IMR-90 (cell line): ENCODE measurements at regions not wholly inside any gene's neighbourhood (a gene's known extent, or its start where the extent isn't known, plus 50 kb on each side); places are given as distances from the start of the nearest gene placed in this dataset.

Experiments
- CEBPB ChIP-seq: IDR thresholded peaks from 2 replicates; pipeline ENCODE4 v1.6.1; 2012; ENCODE audit warnings: low read depth, low read length, improper control_type of control experiment
- MAZ ChIP-seq: IDR thresholded peaks from 2 replicates; pipeline ENCODE4 v1.6.1; 2012; ENCODE audit warnings: low read depth, mild to moderate bottlenecking, low read length, improper control_type of control experiment, moderate library complexity, borderline replicate concordance
- POLR2A ChIP-seq: IDR thresholded peaks from 2 replicates; pipeline ENCODE4 v1.6.1; 2012; ENCODE audit warnings: mild to moderate bottlenecking, low read depth, low read length
- RAD21 ChIP-seq: IDR thresholded peaks from 2 replicates; pipeline ENCODE4 v1.6.1; 2012; ENCODE audit warnings: low read length, improper control_type of control experiment
- RCOR1 ChIP-seq: IDR thresholded peaks from 2 replicates; pipeline ENCODE4 v1.6.1; 2012; ENCODE audit warnings: mild to moderate bottlenecking, low read length, improper control_type of control experiment; ENCODE audit not compliant: insufficient replicate concordance
- SMC3 ChIP-seq: fragments of 150-350 bp; IDR thresholded peaks from 2 replicates; pipeline ENCODE4 v1.6.1; 2016; ENCODE audit warnings: low read depth, mild to moderate bottlenecking, antibody characterized with exemption, low read length, moderate library complexity
- TF ChIP-seq, protein P1 (sequence below): conservative IDR thresholded peaks from 2 replicates; pipeline ENCODE4 v1.5.1; 2012; ENCODE audit warnings: mild to moderate bottlenecking, low read depth, low read length, improper control_type of control experiment
- TF ChIP-seq, protein P2 (sequence below): fragments of 150-350 bp; IDR thresholded peaks from 2 replicates; pipeline ENCODE4 v1.6.1; 2017; ENCODE audit warnings: mild to moderate bottlenecking, antibody characterized with exemption, low read length, low read depth

DNA sequence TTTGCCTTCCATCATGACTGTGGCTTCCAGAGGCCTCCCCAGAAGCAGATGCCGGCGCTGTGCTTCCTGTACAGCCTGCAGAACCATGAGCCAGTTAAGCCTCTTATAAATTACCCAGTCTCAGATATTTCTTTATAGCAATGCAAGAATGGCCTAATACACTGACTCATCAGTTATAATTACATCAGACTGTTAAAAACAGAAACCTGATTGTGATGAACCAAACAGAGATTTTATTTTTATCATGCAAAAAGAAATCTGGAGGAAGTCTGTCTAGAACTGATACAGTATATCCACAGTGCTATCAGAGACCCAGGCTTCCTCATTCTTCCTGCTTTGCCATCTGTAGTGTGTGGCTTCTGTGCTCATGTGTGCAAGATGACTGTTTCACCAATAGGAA is 93.4 kb upstream of the MEX3C start:
- TF ChIP-seq, protein P1, sequence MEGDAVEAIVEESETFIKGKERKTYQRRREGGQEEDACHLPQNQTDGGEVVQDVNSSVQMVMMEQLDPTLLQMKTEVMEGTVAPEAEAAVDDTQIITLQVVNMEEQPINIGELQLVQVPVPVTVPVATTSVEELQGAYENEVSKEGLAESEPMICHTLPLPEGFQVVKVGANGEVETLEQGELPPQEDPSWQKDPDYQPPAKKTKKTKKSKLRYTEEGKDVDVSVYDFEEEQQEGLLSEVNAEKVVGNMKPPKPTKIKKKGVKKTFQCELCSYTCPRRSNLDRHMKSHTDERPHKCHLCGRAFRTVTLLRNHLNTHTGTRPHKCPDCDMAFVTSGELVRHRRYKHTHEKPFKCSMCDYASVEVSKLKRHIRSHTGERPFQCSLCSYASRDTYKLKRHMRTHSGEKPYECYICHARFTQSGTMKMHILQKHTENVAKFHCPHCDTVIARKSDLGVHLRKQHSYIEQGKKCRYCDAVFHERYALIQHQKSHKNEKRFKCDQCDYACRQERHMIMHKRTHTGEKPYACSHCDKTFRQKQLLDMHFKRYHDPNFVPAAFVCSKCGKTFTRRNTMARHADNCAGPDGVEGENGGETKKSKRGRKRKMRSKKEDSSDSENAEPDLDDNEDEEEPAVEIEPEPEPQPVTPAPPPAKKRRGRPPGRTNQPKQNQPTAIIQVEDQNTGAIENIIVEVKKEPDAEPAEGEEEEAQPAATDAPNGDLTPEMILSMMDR: no peak
- TF ChIP-seq POLR2A (no peak), SMC3 (no peak), CEBPB (no peak), RAD21 (no peak), RCOR1 (no peak), MAZ (no peak)
- TF ChIP-seq, protein P2, sequence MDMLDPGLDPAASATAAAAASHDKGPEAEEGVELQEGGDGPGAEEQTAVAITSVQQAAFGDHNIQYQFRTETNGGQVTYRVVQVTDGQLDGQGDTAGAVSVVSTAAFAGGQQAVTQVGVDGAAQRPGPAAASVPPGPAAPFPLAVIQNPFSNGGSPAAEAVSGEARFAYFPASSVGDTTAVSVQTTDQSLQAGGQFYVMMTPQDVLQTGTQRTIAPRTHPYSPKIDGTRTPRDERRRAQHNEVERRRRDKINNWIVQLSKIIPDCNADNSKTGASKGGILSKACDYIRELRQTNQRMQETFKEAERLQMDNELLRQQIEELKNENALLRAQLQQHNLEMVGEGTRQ: no peak
